AG04449 (cell line): ENCODE measurements at regions not wholly inside any gene's neighbourhood (a gene's known extent, or its start where the extent isn't known, plus 50 kb on each side); places are given as distances from the start of the nearest gene placed in this dataset.
"Not testable (repeated sequence)": the region's sequence is repeated elsewhere in the genome, so short reads cannot be mapped to it uniquely, and the experiment has no call there.

Experiments
- CTCF ChIA-PET: fragments of 350-600 bp; formaldehyde crosslinking; extraction: SDS; loops from one replicate; lab custom pipeline; 2021; ENCODE audit warnings: antibody characterized with exemption; lab: Yijun Ruan, JAX
- POLR2A ChIA-PET: fragments of 400-600, 350-600 bp; formaldehyde crosslinking; extraction: SDS; loops from one replicate; lab custom pipeline; 2020; ENCODE audit warnings: antibody characterized with exemption, inconsistent platforms; lab: Yijun Ruan, JAX
- DNase-seq: peaks from one replicate; pipeline ENCODE4 v3.0.0-alpha.2; 2010; ENCODE audit warnings: low read depth, low spot score
- H3K4me3 ChIP-seq: 2 replicates; pipeline ENCODE4 v1.5.1; 2011; ENCODE audit warnings: low read depth, mild to moderate bottlenecking, control low read depth, low read length
- CTCF ChIP-seq: IDR thresholded peaks from one replicate; pipeline ENCODE4 v1.5.1; 2011; ENCODE audit warnings: mild to moderate bottlenecking, moderate library complexity, low read length, control low read depth, inconsistent platforms; ENCODE audit not compliant: insufficient read depth; ENCODE audit errors: missing control alignments

DNA sequence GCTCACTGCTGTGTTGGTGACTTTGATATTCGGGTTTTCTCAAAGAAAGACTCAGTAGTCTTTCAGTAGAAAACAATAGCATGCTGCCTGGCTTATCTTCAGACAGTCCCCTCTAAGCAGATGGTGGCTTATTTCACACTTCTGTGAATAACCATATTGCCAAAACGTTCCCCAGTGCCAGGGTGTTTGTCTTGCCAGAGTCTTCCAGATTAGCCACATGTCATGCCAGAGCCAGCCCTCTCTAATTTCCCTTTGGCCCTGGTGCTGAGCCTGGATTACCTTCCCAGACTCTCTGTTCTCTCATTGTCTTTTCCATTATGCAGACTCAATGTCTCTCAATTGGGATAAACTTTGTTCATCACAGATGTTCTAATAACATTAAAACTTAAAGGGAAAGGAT, 488.0 kb upstream of the ATXN8OS start:
- no peak overlapping the region for H3K4me3 ChIP-seq
- no peak for DNase-seq
- POLR2A ChIA-PET = no interaction called here
- CTCF ChIA-PET = no interaction called here
- no peak for TF ChIP-seq CTCF

GRCh38 chr13:69618838-69619237, 488.8 kb upstream of the ATXN8OS start:
- no peak for TF ChIP-seq CTCF
- DNase-seq = no peak
- H3K4me3 ChIP-seq = no peak overlapping the region
- ChIA-PET CTCF (no interaction called here), POLR2A (no interaction called here)

- no peak for TF ChIP-seq CTCF
- no peak overlapping the region for H3K4me3 ChIP-seq
- no peak for DNase-seq
- CTCF ChIA-PET = no interaction called here
- POLR2A ChIA-PET = no interaction called here
Measured at GRCh38 chr13:69618393-69618792, 489.2 kb upstream of the ATXN8OS start.

GRCh38 chr13:69617587-69617986, 490.0 kb upstream of the ATXN8OS start:
- no peak for TF ChIP-seq CTCF
- POLR2A ChIA-PET = no interaction called here
- CTCF ChIA-PET = no interaction called here
- no peak for DNase-seq
- H3K4me3 ChIP-seq = no peak overlapping the region

GRCh38 chr13:69616396-69616795, 491.2 kb upstream of the ATXN8OS start:
- POLR2A ChIA-PET = no interaction called here
- H3K4me3 ChIP-seq = no peak overlapping the region
- CTCF ChIA-PET = no interaction called here
- no peak for DNase-seq
- no peak for TF ChIP-seq CTCF

GRCh38 chr13:69615055-69615454, 492.6 kb upstream of the ATXN8OS start:
- DNase-seq, POLR2A ChIA-PET, CTCF ChIA-PET, H3K4me3 ChIP-seq: not testable (repeated sequence)

DNA sequence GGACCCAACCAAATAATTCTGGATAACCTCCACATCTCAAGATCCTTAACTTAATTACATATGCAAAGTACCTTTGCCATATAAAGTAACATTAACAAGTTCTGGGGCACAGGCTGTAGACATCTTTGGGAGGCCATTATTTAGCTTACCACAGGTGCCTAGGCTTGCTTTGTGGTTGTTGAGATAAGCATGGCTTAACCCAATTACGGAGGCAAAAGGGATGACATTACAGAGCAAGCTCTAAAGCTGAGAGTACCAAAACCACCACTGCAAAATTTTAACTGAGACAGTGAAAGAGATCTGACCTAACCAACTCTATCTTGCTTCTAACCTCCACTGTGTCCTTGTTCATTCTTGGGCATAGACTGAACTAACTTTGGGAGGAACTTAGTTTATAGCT, 502.9 kb upstream of the ATXN8OS start:
- H3K4me3 ChIP-seq = no peak overlapping the region
- ChIA-PET CTCF (no interaction called here), POLR2A (no interaction called here)
- DNase-seq = no peak
- TF ChIP-seq CTCF = no peak
